Astrocyte (in vitro differentiated cells and primary cell): ENCODE measurements at regions not wholly inside any gene's neighbourhood (a gene's known extent, or its start where the extent isn't known, plus 50 kb on each side); places are given as distances from the start of the nearest gene placed in this dataset.

Source experiments
- EZH2 ChIP-seq: IDR thresholded peaks from 2 replicates; pipeline ENCODE4 v1.6.1; 2012; ENCODE audit warnings: mild to moderate bottlenecking, low read length, inconsistent platforms; ENCODE audit not compliant: insufficient read depth
- TF ChIP-seq, protein P1 (sequence below): IDR thresholded peaks from 2 replicates; pipeline ENCODE4 v1.5.1; 2011; ENCODE audit warnings: low read depth, mild to moderate bottlenecking, inconsistent platforms, low read length, moderate library complexity; ENCODE audit not compliant: insufficient read depth

DNA sequence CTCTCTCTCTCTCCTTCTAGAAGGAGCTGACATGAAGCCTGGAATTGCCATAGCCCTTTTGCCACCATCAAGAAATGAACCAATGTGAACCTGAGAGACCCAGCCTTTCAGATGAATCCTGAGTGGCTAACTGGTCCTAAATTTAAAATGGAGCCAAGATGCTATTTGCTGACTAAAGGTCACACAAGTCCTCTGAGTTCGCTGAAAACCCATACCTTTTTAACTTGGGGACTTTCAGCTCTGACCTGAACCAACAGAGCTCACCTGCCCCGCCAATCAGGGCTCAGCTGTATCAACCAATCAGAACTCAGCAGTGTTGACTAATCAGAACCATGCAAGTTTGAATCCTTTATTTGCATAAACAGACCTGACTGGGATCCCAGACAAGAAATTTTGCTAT is 70.3 kb upstream of the MDM1 start:
- TF ChIP-seq, protein P1, sequence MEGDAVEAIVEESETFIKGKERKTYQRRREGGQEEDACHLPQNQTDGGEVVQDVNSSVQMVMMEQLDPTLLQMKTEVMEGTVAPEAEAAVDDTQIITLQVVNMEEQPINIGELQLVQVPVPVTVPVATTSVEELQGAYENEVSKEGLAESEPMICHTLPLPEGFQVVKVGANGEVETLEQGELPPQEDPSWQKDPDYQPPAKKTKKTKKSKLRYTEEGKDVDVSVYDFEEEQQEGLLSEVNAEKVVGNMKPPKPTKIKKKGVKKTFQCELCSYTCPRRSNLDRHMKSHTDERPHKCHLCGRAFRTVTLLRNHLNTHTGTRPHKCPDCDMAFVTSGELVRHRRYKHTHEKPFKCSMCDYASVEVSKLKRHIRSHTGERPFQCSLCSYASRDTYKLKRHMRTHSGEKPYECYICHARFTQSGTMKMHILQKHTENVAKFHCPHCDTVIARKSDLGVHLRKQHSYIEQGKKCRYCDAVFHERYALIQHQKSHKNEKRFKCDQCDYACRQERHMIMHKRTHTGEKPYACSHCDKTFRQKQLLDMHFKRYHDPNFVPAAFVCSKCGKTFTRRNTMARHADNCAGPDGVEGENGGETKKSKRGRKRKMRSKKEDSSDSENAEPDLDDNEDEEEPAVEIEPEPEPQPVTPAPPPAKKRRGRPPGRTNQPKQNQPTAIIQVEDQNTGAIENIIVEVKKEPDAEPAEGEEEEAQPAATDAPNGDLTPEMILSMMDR, result no peak
- TF ChIP-seq EZH2, result no peak
